GM21381 (cell line): ENCODE measurements at regions not wholly inside any gene's neighbourhood (a gene's known extent, or its start where the extent isn't known, plus 50 kb on each side); places are given as distances from the start of the nearest gene placed in this dataset.
A peak's percentile ranks its signal among the peaks of the same experiment; 100 is the strongest.
"Not testable (repeated sequence)": the region's sequence is repeated elsewhere in the genome, so short reads cannot be mapped to it uniquely, and the experiment has no call there.

ENCODE experiments used
- ATAC-seq: cut with Tn5 transposase; IDR thresholded peaks from one replicate; pipeline ENCODE4 v1.9.1; 2021; ENCODE audit warnings: mild to moderate bottlenecking, moderate library complexity; ENCODE audit not compliant: unreplicated experiment

GRCh38 chr9:66601472-66601871 is 299.1 kb upstream of the ZNF658 start:
- not testable (repeated sequence) for ATAC-seq

GRCh38 chr9:66631521-66632046 is 268.9 kb upstream of the ZNF658 start:
- ATAC-seq, result not testable (repeated sequence)

GRCh38 chr9:66647675-66648074 is 252.8 kb upstream of the ZNF658 start:
- not testable (repeated sequence) for ATAC-seq

- ATAC-seq, result not testable (repeated sequence)
Measured at GRCh38 chr9:66690242-66690641, 210.3 kb upstream of the ZNF658 start.

GRCh38 chr9:66695561-66696240 is 204.8 kb upstream of the ZNF658 start:
- ATAC-seq, result peak; percentile 55

GRCh38 chr9:66697343-66698065 is 203.0 kb upstream of the ZNF658 start:
- not testable (repeated sequence) for ATAC-seq

GRCh38 chr9:66698066-66698455 is 202.5 kb upstream of the ZNF658 start:
- ATAC-seq, result not testable (repeated sequence)

GRCh38 chr9:66701411-66702377 is 198.8 kb upstream of the ZNF658 start:
- not testable (repeated sequence) for ATAC-seq

GRCh38 chr9:66711553-66711952 is 189.0 kb upstream of the ZNF658 start:
- ATAC-seq, result not testable (repeated sequence)

GRCh38 chr9:66712870-66713269 is 187.7 kb upstream of the ZNF658 start:
- peak; percentile 79 for ATAC-seq

GRCh38 chr9:66713552-66713951 is 187.0 kb upstream of the ZNF658 start:
- not testable (repeated sequence) for ATAC-seq

- ATAC-seq, result not testable (repeated sequence)
Measured at GRCh38 chr9:66720845-66721244, 179.7 kb upstream of the ZNF658 start.

GRCh38 chr9:66727540-66727939 is 173.0 kb upstream of the ZNF658 start:
- not testable (repeated sequence) for ATAC-seq

- not testable (repeated sequence) for ATAC-seq
Measured at GRCh38 chr9:66736686-66737085, 163.8 kb upstream of the ZNF658 start.

GRCh38 chr9:66738418-66738817 is 162.1 kb upstream of the ZNF658 start:
- ATAC-seq, result not testable (repeated sequence)

GRCh38 chr9:66740136-66740535 is 160.4 kb upstream of the ZNF658 start:
- ATAC-seq, result not testable (repeated sequence)

GRCh38 chr9:66745846-66746245 is 154.7 kb upstream of the ZNF658 start:
- not testable (repeated sequence) for ATAC-seq

- not testable (repeated sequence) for ATAC-seq
Measured at GRCh38 chr9:66752324-66752923, 148.1 kb upstream of the ZNF658 start.

- not testable (repeated sequence) for ATAC-seq
Measured at GRCh38 chr9:66759825-66760492, 140.6 kb upstream of the ZNF658 start.
